NB4 (cell line): ENCODE measurements at regions not wholly inside any gene's neighbourhood (a gene's known extent, or its start where the extent isn't known, plus 50 kb on each side); places are given as distances from the start of the nearest gene placed in this dataset.
"Not testable (repeated sequence)": the region's sequence is repeated elsewhere in the genome, so short reads cannot be mapped to it uniquely, and the experiment has no call there.

Experiments used
- DNase-seq: peaks from one replicate; pipeline ENCODE4 v3.0.0; 2010; ENCODE audit warnings: low read depth
- H3K4me3 ChIP-seq: one replicate; pipeline ENCODE4 v1.5.1; 2011; ENCODE audit warnings: mild to moderate bottlenecking, low read depth, low read length, moderate library complexity
- MYC ChIP-seq: IDR thresholded peaks from 2 replicates; pipeline ENCODE4 v1.6.1; 2011; ENCODE audit warnings: low read depth, low read length
- POLR2A ChIP-seq: IDR thresholded peaks from 2 replicates; pipeline ENCODE4 v1.6.1; 2011; ENCODE audit warnings: mild to moderate bottlenecking; ENCODE audit not compliant: insufficient read length; ENCODE audit errors: extremely low read depth
- TF ChIP-seq, protein P1 (sequence below): IDR thresholded peaks from 2 replicates; pipeline ENCODE4 v1.6.1; 2011; ENCODE audit warnings: low read depth, low read length
- TF ChIP-seq, protein P2 (sequence below): IDR thresholded peaks from one replicate; pipeline ENCODE4 v1.5.1; 2012; ENCODE audit warnings: low read depth, low read length

DNA sequence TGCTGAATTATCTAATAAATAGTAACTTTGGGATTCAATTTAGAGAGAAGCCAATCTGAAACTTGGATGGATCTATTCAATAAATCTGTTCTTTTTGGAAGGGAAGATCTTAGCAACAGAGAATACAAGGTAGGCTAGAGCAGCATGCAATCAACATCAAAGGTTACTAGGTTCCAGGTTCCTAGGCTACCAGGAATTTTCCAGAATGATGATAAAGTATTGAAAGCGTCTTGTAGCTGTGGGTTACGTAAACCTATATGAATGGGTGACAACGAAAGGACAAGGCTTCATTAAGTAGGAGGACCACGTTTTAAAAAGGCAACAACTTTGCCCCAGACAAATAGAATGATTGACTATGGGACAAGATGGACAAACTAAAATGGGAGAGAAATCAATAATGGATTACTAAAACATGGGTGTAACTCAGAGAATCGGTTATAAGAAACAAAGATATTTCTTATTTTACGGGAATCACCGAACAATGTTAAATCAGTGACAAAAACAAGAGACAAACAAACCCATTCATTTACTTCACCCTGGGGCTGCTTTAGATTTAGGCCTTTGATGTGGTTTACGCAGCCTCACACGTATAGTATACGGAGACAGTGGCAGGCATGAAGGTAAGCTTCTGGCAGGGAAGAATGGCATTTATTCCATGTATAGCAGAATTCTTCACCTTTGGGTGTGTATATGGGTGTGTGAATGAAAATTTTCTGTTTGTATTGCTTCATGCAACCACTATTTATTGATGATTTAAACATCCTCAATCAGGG is 732.6 kb upstream of the PABPC4L start:
- TF ChIP-seq MYC (no peak), POLR2A (no peak)
- TF ChIP-seq, protein P1, sequence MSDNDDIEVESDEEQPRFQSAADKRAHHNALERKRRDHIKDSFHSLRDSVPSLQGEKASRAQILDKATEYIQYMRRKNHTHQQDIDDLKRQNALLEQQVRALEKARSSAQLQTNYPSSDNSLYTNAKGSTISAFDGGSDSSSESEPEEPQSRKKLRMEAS: no peak
- TF ChIP-seq, protein P2, sequence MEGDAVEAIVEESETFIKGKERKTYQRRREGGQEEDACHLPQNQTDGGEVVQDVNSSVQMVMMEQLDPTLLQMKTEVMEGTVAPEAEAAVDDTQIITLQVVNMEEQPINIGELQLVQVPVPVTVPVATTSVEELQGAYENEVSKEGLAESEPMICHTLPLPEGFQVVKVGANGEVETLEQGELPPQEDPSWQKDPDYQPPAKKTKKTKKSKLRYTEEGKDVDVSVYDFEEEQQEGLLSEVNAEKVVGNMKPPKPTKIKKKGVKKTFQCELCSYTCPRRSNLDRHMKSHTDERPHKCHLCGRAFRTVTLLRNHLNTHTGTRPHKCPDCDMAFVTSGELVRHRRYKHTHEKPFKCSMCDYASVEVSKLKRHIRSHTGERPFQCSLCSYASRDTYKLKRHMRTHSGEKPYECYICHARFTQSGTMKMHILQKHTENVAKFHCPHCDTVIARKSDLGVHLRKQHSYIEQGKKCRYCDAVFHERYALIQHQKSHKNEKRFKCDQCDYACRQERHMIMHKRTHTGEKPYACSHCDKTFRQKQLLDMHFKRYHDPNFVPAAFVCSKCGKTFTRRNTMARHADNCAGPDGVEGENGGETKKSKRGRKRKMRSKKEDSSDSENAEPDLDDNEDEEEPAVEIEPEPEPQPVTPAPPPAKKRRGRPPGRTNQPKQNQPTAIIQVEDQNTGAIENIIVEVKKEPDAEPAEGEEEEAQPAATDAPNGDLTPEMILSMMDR: no peak
- no peak for DNase-seq
- no peak overlapping the region for H3K4me3 ChIP-seq

DNA sequence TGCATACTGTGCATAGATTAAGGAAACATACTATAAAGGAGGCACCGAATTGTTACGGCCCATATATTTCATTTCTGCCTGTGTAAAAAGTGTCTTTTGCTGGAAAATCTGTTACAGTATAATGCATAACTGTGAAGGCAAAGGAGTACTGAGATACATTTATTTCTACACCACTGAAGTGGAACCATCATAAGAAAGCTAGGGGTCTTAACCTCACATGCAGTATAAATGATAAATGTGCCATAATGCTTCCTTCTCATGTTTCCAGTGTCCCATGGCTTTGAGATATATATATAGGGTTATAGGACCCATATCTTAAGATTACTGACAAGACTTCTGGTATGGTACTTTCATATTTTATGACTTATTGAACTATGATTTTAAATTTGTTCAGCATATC is 713.8 kb upstream of the PABPC4L start:
- DNase-seq: no peak
- no peak overlapping the region for H3K4me3 ChIP-seq
- TF ChIP-seq, protein P1: no peak
- TF ChIP-seq MYC (no peak), POLR2A (no peak)
- TF ChIP-seq, protein P2: no peak

DNA sequence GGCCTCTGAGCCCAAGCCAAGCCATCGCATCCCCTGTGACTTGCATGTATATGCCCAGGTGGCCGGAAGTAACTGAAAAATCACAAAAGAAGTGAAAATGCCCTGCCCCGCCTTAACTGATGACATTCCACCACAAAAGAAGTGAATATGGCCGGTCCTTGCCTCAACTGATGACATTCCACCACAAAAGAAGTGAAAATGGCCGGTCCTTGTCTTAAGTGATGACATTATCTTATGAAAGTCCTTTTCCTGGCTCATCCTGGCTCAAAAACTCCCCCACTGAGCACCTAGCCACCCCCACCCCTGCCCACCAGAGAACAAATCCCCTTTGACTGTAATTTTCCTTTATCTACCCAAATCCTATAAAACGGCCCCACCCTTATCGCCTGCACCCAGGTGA is 712.7 kb upstream of the PABPC4L start:
- not testable (repeated sequence) for DNase-seq, H3K4me3 ChIP-seq

DNA sequence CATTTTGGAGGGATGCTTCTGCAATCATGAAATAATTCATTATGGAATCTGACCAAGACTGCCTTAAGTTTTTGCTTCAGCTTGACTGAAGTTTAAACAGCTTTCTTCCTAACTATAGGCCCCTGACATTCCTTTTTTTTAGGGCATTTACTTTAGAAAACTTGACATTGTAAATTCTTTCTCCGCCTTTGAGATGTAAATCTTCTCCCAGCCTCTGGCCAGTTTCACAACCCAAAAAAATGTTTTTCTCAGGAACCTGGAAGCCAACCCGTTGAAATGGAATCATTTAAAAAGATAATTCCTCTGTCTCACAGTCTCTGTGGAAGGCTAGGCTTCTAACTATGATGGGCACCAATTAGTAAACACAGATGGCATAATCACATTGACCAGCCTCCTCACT is 710.4 kb upstream of the PABPC4L start:
- H3K4me3 ChIP-seq: no peak overlapping the region
- TF ChIP-seq POLR2A (no peak), MYC (no peak)

DNA sequence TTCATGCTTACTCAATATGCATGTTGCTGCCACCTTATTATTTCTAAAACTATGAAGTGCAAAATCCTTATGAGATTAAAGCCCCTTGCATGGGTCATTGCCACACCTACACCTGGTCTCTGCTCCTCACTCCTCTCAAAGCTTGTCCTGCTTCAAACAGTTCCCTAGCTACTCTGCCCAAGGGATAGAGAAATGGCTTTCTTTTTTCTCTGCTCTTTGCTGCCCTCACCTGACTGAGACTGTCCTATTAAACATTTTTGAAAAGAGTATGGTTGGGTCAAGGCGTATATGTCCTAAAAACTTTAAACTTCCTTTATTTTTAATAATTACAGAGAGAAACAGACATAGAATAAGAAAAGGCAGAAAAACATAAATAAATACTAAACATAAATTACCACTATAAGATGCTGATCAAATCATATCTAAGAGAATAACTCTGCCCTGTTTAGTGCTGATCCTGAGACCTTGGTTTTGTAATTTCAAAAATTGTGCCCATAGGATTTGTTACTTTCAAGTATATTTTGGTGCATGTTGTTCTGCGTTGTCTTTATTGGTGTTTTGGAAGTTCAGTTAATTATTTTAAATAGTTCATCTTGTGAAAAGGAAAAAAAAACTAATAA is 704.9 kb upstream of the PABPC4L start:
- DNase-seq: peak; percentile 16
- no peak overlapping the region for H3K4me3 ChIP-seq
- TF ChIP-seq POLR2A (no peak), MYC (no peak)
- TF ChIP-seq, protein P2: no peak
- TF ChIP-seq, protein P1: no peak

More for the DNA sequence above, 710.4 kb upstream of the PABPC4L start:
- no peak for DNase-seq

DNA sequence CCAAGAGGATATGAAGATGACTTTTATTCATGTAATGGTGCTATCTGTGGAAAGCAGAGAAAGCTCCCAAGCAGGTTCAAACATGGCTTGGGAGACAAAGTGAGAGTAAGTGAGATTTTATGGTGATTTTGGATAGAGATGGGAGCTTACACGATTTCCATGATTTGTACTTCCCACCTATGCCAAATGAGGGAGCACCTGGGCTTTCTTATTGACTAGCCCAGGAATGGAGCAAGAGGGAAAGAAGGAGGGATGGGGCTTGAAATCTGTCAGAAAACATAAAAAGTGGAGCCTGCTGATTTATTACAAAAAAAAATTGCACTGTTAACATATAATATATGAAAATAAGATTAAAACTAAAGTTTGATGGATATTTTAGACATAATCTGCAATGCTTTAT is 703.5 kb upstream of the PABPC4L start:
- no peak for DNase-seq
- TF ChIP-seq, protein P2: no peak
- TF ChIP-seq POLR2A: no peak
- TF ChIP-seq, protein P1: no peak
- no peak overlapping the region for H3K4me3 ChIP-seq
